ENCODE measurements at regions not wholly inside any gene's neighbourhood (a gene's known extent, or its start where the extent isn't known, plus 50 kb on each side); places are given as distances from the start of the nearest gene placed in this dataset.
"Not testable (repeated sequence)": the region's sequence is repeated elsewhere in the genome, so short reads cannot be mapped to it uniquely, and the experiment has no call there.

- H3K27ac ChIP-seq (ENCODE audit: low read depth, low read length); H3K4me2 ChIP-seq (ENCODE audit: insufficient read depth in 1 of 2, low read depth in 2 of 2, low read length in 2 of 2); H3K23ac ChIP-seq (ENCODE audit: insufficient read length); H4K5ac ChIP-seq (ENCODE audit: insufficient read length, low read depth, low read length); POLR2A ChIA-PET (ENCODE audit: partially characterized antibody); H3K14ac ChIP-seq (ENCODE audit: insufficient read length); H3K56ac ChIP-seq (replicated peaks; ENCODE audit: insufficient read length, low read depth, low read length); H3K4me1 ChIP-seq (replicated peaks in 1 of 4; ENCODE audit: control insufficient read depth in 3 of 4, insufficient read depth in 4 of 4, low read length in 3 of 4); H4K8ac ChIP-seq (ENCODE audit: extremely low read depth, insufficient read depth, low read length); H4K20me1 ChIP-seq (replicated peaks in 1 of 2; ENCODE audit: control insufficient read depth in 1 of 2, insufficient read depth in 2 of 2, low read length in 2 of 2); H2BK5ac ChIP-seq (ENCODE audit: low read depth, low read length); CTCF ChIA-PET (ENCODE audit: partially characterized antibody); H2BK20ac ChIP-seq (ENCODE audit: low read length); H3K36me3 ChIP-seq (ENCODE audit: control insufficient read depth in 2 of 4, insufficient read depth in 4 of 4, low read length in 3 of 4); H2BK120ac ChIP-seq (replicated peaks; ENCODE audit: low read depth, low read length); H2AK5ac ChIP-seq (ENCODE audit: low read depth, low read length); H2BK15ac ChIP-seq (ENCODE audit: low read length); H3K9ac ChIP-seq (replicated peaks in 1 of 4; ENCODE audit: extremely low read depth in 1 of 4, low read depth in 3 of 4, low read length in 3 of 4); H3K4ac ChIP-seq (replicated peaks; ENCODE audit: insufficient read length, low read depth, low read length); H3K27me3 ChIP-seq (replicated peaks in 1 of 4; ENCODE audit: control insufficient read depth in 3 of 4, extremely low read depth in 1 of 4, insufficient read depth in 3 of 4, low read length in 3 of 4); H2AFZ ChIP-seq (ENCODE audit: low read length); DNase-seq (ENCODE audit: low read depth in 1 of 2, low spot score in 2 of 2); H2BK12ac ChIP-seq (ENCODE audit: low read depth, low read length); H3K79me1 ChIP-seq (ENCODE audit: low read depth, low read length); H4K91ac ChIP-seq (replicated peaks; ENCODE audit: insufficient read length, low read length); H3K23me2 ChIP-seq (ENCODE audit: low read depth, low read length); H3K79me2 ChIP-seq (ENCODE audit: control insufficient read depth in 1 of 2, insufficient read depth in 2 of 2, low read length in 2 of 2); H3K4me3 ChIP-seq (ENCODE audit: extremely low read depth in 1 of 4, insufficient read depth in 2 of 4, low read depth in 3 of 4, low read length in 4 of 4); H3K9me3 ChIP-seq (ENCODE audit: insufficient read depth in 2 of 2, low read depth in 1 of 2, low read length in 1 of 2); FAIRE-seq; H3K18ac ChIP-seq (ENCODE audit: extremely low read depth, low read length): not testable (repeated sequence)
- 80% methylated on average over 3 of the region's 3 CpGs; no CpG with 5 or more reads in 1 of the 2 experiments for WGBS, 2 experiments (ENCODE audit: extremely low coverage in 1 of 2, insufficient coverage in 1 of 2, insufficient read length in 1 of 2, insufficient replicate concordance in 2 of 2, low coverage in 1 of 2, low lambda C conversion rate in 2 of 2, missing lambda C conversion rate in 1 of 2)
Observed at GRCh38 chr3:143178775-143179548, 59.4 kb downstream of the CHST2 start.

All from H1 (cell line).